Uterus (tissue), 2 donors: ENCODE measurements at regions not wholly inside any gene's neighbourhood (a gene's known extent, or its start where the extent isn't known, plus 50 kb on each side); places are given as distances from the start of the nearest gene placed in this dataset.

Experiments
- POLR2A ChIP-seq, 2 donors: fragments of 450-650 bp; IDR thresholded peaks; one replicate each; pipeline ENCODE4 v1.6.1; 2016; ENCODE audit warnings: antibody characterized with exemption in 2 of 2, mild to moderate bottlenecking in 1 of 2, moderate library complexity in 1 of 2
- TF ChIP-seq, protein P1 (sequence below), 4 experiments: fragments of 200-600 bp in 2 of 4; fragments of 450-650 bp in 2 of 4; sonication (generic) in 2 of 4; IDR thresholded peaks; one replicate each; pipeline ENCODE4 v1.5.1; 2016 to 2019; ENCODE audit warnings: antibody characterized with exemption in 4 of 4, mild to moderate bottlenecking in 2 of 4, moderate library complexity in 1 of 4

DNA sequence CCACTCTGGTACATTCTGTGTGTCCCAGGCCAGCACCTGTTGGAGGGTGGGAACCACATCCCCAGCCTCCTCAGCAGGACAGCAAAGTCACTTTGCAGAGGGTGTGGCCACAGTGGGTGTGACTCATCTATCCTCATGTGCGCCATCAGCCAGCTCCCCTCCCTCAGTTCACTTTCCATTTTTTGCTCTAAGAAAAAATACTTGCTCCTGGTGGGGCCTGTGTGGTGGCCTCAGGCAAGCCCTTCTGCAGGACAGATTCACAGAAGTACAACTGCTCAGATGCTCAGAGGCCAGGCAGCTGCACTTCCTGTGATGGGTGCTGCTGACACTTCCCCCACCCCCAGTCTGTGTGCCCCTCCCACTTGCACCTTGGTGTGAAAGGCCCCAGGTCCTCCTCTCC is 78.3 kb upstream of the ALDH1L1 start:
- TF ChIP-seq, protein P1, sequence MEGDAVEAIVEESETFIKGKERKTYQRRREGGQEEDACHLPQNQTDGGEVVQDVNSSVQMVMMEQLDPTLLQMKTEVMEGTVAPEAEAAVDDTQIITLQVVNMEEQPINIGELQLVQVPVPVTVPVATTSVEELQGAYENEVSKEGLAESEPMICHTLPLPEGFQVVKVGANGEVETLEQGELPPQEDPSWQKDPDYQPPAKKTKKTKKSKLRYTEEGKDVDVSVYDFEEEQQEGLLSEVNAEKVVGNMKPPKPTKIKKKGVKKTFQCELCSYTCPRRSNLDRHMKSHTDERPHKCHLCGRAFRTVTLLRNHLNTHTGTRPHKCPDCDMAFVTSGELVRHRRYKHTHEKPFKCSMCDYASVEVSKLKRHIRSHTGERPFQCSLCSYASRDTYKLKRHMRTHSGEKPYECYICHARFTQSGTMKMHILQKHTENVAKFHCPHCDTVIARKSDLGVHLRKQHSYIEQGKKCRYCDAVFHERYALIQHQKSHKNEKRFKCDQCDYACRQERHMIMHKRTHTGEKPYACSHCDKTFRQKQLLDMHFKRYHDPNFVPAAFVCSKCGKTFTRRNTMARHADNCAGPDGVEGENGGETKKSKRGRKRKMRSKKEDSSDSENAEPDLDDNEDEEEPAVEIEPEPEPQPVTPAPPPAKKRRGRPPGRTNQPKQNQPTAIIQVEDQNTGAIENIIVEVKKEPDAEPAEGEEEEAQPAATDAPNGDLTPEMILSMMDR (IDR thresholded peaks at IDR 0.05): no peak
- TF ChIP-seq POLR2A (IDR thresholded peaks at IDR 0.05): no peak
